A549 (cell line): ENCODE measurements at regions not wholly inside any gene's neighbourhood (a gene's known extent, or its start where the extent isn't known, plus 50 kb on each side); places are given as distances from the start of the nearest gene placed in this dataset.

Source experiments
- ATAC-seq, 2 experiments: fragments of 200-7000 bp in 1 of 2; fragments of >200 bp in 1 of 2; cut with Nextera tagmentation in 1 of 2; cut with Tn5 transposase in 1 of 2; 3 replicates each; pipeline versions ENCODE4 v1.8.0 to v1.9.1; 2018 to 2020; ENCODE audit warnings: mild to moderate bottlenecking in 1 of 2, moderate library complexity in 1 of 2
- CTCF ChIA-PET: fragments of 300-600 bp; sonication (Branson Sonifier 250); formaldehyde crosslinking; extraction: SDS; loops from one replicate; lab custom pipeline; 2021; ENCODE audit warnings: antibody characterized with exemption, inconsistent platforms; lab: Yijun Ruan, JAX
- POLR2A ChIA-PET: fragments of 350-600 bp; formaldehyde crosslinking; extraction: SDS; loops from one replicate; lab custom pipeline; 2021; ENCODE audit warnings: antibody characterized with exemption, inconsistent platforms; lab: Yijun Ruan, JAX
- DNase-seq, 2 experiments: peaks; one replicate each; pipeline versions ENCODE4 v3.0.0 to v3.0.0-alpha.2; 2011 to 2016; ENCODE audit warnings: low read depth in 1 of 2, low spot score in 1 of 2
- FAIRE-seq: peaks from 2 replicates; lab custom pipeline; 2011; peaks lifted over from hg19 to GRCh38; lab: Jason Lieb, UNC
- H3K27ac ChIP-seq, 2 experiments: fragments of >200 bp; sonication (Bioruptor Twin); formaldehyde crosslinking; 3 replicates each; pipeline ENCODE4 v1.5.1; 2016 to 2017
- H3K4me1 ChIP-seq: fragments of >200 bp; sonication (Bioruptor Twin); formaldehyde crosslinking; 3 replicates; pipeline ENCODE4 v1.6.1; 2016
- H3K4me2 ChIP-seq: fragments of >200 bp; sonication (Bioruptor Twin); formaldehyde crosslinking; 3 replicates; pipeline ENCODE4 v1.6.1; 2016
- H3K4me3 ChIP-seq: fragments of >200 bp; sonication (Bioruptor Twin); formaldehyde crosslinking; 3 replicates; pipeline ENCODE4 v1.5.1; 2016
- H3K9me3 ChIP-seq: fragments of >200 bp; sonication (Bioruptor Twin); formaldehyde crosslinking; 3 replicates; pipeline ENCODE4 v1.6.1; 2016
- BHLHE40 ChIP-seq: IDR thresholded peaks from 2 replicates; pipeline ENCODE4 v1.6.1; 2012; ENCODE audit warnings: low read depth, low read length, inconsistent platforms
- CEBPB ChIP-seq, 2 experiments: fragments of >200 bp in 1 of 2; sonication (Bioruptor Twin) in 1 of 2; formaldehyde crosslinking in 1 of 2; IDR thresholded peaks; 2 replicates each; pipeline ENCODE4 v1.6.1; 2012 to 2016
- CHD2 ChIP-seq: fragments of 150-350 bp; IDR thresholded peaks from 2 replicates; pipeline ENCODE4 v1.6.1; 2014; ENCODE audit warnings: low read length; ENCODE audit not compliant: partially characterized antibody
- CTCF ChIP-seq: fragments of >200 bp; sonication (Bioruptor Twin); formaldehyde crosslinking; IDR thresholded peaks from 3 replicates; pipeline ENCODE4 v1.5.1; 2016
- EHF ChIP-seq: fragments of 250-450 bp; sonication (Bioruptor Pico); IDR thresholded peaks from 2 replicates; pipeline ENCODE4 v1.5.0; 2020; ENCODE audit warnings: mild to moderate bottlenecking
- EP300 ChIP-seq, 2 experiments: fragments of >200 bp; sonication (Bioruptor Twin); formaldehyde crosslinking; IDR thresholded peaks; 2 replicates in 1 of 2; 3 replicates in 1 of 2; pipeline ENCODE4 v1.6.1; 2016 to 2017
- FOSL2 ChIP-seq, 2 experiments: fragments of 450-650 bp in 1 of 2; fragments of >200 bp in 1 of 2; sonication (Bioruptor Twin) in 1 of 2; formaldehyde crosslinking; IDR thresholded peaks; 2 replicates each; pipeline versions ENCODE4 v1.5.0 to v1.6.1; 2016 to 2020; ENCODE audit warnings: mild to moderate bottlenecking in 1 of 2, moderate library complexity in 1 of 2
- HEYL ChIP-seq: fragments of 250-450 bp; sonication (Bioruptor Pico); IDR thresholded peaks from 2 replicates; pipeline ENCODE4 v1.8.0; 2021; ENCODE audit warnings: mild to moderate bottlenecking, moderate library complexity
- HMGXB4 ChIP-seq: fragments of 250-450 bp; sonication (Bioruptor Pico); IDR thresholded peaks from 2 replicates; pipeline ENCODE4 v1.5.0; 2021; ENCODE audit warnings: mild to moderate bottlenecking, moderate library complexity, borderline replicate concordance
- JUN ChIP-seq, 2 experiments: fragments of >200 bp; sonication (Bioruptor Twin); formaldehyde crosslinking; IDR thresholded peaks; 2 replicates in 1 of 2; 3 replicates in 1 of 2; pipeline ENCODE4 v1.6.1; 2016 to 2017
- KDM1A ChIP-seq: fragments of 200-600 bp; sonication (generic); IDR thresholded peaks from 2 replicates; pipeline ENCODE4 v1.6.1; 2016; ENCODE audit warnings: low read depth, mild to moderate bottlenecking
- KDM5A ChIP-seq: fragments of 200-600 bp; sonication (generic); IDR thresholded peaks from 2 replicates; pipeline ENCODE4 v1.6.1; 2016; ENCODE audit warnings: antibody characterized with exemption, mild to moderate bottlenecking
- MAFK ChIP-seq: fragments of 450-650 bp; IDR thresholded peaks from 2 replicates; pipeline ENCODE4 v1.6.1; 2014; ENCODE audit not compliant: partially characterized antibody
- NFE2L2 ChIP-seq: fragments of 150-350 bp; conservative IDR thresholded peaks from 2 replicates; pipeline ENCODE4 v1.6.1; 2014; ENCODE audit warnings: low read length
- NR3C1 ChIP-seq: fragments of >200 bp; sonication (Bioruptor Twin); formaldehyde crosslinking; IDR thresholded peaks from 3 replicates; pipeline ENCODE4 v1.6.1; 2017
- RAD21 ChIP-seq, 2 experiments: fragments of >200 bp in 1 of 2; sonication (Bioruptor Twin) in 1 of 2; formaldehyde crosslinking in 1 of 2; IDR thresholded peaks in 1 of 2; conservative IDR thresholded peaks in 1 of 2; 2 replicates in 1 of 2; 3 replicates in 1 of 2; pipeline ENCODE4 v1.6.1; 2012 to 2018; ENCODE audit warnings: inconsistent platforms in 1 of 2
- RNF2 ChIP-seq: fragments of 200-600 bp; sonication (generic); IDR thresholded peaks from 2 replicates; pipeline ENCODE4 v1.6.1; 2016; ENCODE audit warnings: low read depth, mild to moderate bottlenecking, antibody characterized with exemption, moderate library complexity, borderline replicate concordance
- TFCP2L1 ChIP-seq: fragments of 250-450 bp; sonication (Bioruptor Pico); IDR thresholded peaks from 2 replicates; pipeline ENCODE4 v1.5.0; 2021; ENCODE audit warnings: mild to moderate bottlenecking
- ZC3H11A ChIP-seq: fragments of 450-650 bp; IDR thresholded peaks from 2 replicates; pipeline ENCODE4 v1.6.1; 2014; ENCODE audit warnings: antibody characterized with exemption, mild to moderate bottlenecking
- ZFP36 ChIP-seq: fragments of 450-650 bp; IDR thresholded peaks from 2 replicates; pipeline ENCODE4 v1.6.1; 2014; ENCODE audit warnings: borderline replicate concordance; ENCODE audit not compliant: partially characterized antibody
- WGBS: methylation state at CpG from one replicate; pipeline ENCODE4 v1.1.6; 2017; ENCODE audit errors: missing lambda C conversion rate; 5-methylcytosine and 5-hydroxymethylcytosine counted together
- TF ChIP-seq, protein P1 (sequence below): fragments of 150-350 bp; IDR thresholded peaks from 2 replicates; pipeline ENCODE4 v1.6.1; 2014; ENCODE audit warnings: low read depth, mild to moderate bottlenecking, low read length
- TF ChIP-seq, protein P2 (sequence below): IDR thresholded peaks from 2 replicates; pipeline ENCODE4 v1.6.1; 2012

- Histone ChIP-seq H3K9me3 (peaks cover 3% of the 10 kb centered on the region; the same call in 1 of the 3 replicates), H3K4me2 (no peak overlapping the region), H3K4me3 (no peak overlapping the region), H3K4me1 (no peaks in the 10 kb centered on the region), H3K27ac (no peak overlapping the region)
- ChIA-PET CTCF (no interaction called here), POLR2A (no interaction called here)
- WGBS, result 78% methylated on average over 4 of the region's 4 CpGs
- no peak for TF ChIP-seq TFCP2L1
- no peak for TF ChIP-seq CHD2
- no peak for TF ChIP-seq JUN (IDR thresholded peaks at IDR 0.05)
- TF ChIP-seq, protein P1, sequence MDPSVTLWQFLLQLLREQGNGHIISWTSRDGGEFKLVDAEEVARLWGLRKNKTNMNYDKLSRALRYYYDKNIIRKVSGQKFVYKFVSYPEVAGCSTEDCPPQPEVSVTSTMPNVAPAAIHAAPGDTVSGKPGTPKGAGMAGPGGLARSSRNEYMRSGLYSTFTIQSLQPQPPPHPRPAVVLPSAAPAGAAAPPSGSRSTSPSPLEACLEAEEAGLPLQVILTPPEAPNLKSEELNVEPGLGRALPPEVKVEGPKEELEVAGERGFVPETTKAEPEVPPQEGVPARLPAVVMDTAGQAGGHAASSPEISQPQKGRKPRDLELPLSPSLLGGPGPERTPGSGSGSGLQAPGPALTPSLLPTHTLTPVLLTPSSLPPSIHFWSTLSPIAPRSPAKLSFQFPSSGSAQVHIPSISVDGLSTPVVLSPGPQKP, result no peak
- TF ChIP-seq ZFP36, result no peak
- FAIRE-seq, result no peak
- DNase-seq, result no peak
- ATAC-seq, result no peak
Measured at GRCh38 chrX:150047818-150048217, 109.5 kb upstream of the EOLA2 start.

DNA sequence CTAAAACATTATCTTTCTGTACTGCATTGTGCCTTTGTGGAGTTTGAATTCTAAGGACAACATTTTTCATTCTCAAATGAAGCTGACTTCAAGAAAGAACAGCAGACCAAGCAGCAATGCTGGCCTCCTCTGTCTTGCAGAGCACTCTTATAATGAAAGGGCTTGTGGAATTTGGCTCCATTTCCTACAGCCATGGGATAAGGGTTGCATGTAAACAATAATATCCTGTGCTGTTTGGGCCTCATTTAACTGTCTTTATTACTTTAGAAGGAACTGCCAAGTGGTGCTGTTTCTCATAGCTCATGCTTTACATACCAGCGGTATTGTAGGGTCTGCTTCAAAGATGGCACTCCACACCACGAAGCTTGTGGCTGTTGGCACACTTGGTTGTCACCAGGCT lies 111.4 kb upstream of the EOLA2 start:
- H3K4me3 ChIP-seq, result no peak overlapping the region
- H3K4me1 ChIP-seq, result no peaks in the 10 kb centered on the region
- ChIA-PET CTCF (no interaction called here), POLR2A (no interaction called here)
- FAIRE-seq (no peak), ATAC-seq (no peak), DNase-seq (no peak)
- no peak overlapping the region for H3K27ac ChIP-seq
- WGBS, result 70% methylated on average over 2 of the region's 2 CpGs
- H3K4me2 ChIP-seq, result no peak overlapping the region
- no peak for TF ChIP-seq HEYL (CRISPR knock-in tag)
- H3K9me3 ChIP-seq, result peaks cover 3% of the 10 kb centered on the region; the same call in 1 of the 3 replicates

GRCh38 chrX:150050387-150050786 lies 112.1 kb upstream of the EOLA2 start:
- ChIA-PET CTCF (interaction anchor here (0.8 kb wide), 1 partner anchor 10 kb away, joined by 3 read pairs; no protein-coding TSS in a partner anchor), POLR2A (no interaction called here)
- Histone ChIP-seq H3K9me3 (peaks cover 3% of the 10 kb centered on the region; the same call in 1 of the 3 replicates), H3K4me2 (no peak overlapping the region), H3K4me1 (no peaks in the 10 kb centered on the region), H3K27ac (no peak overlapping the region), H3K4me3 (no peak overlapping the region)
- no peak for ATAC-seq
- 100% methylated on average over 1 of the region's 1 CpG for WGBS
- no peak for DNase-seq
- FAIRE-seq, result no peak
- TF ChIP-seq CEBPB (IDR thresholded peaks at IDR 0.05), result no peak
- TF ChIP-seq FOSL2 (IDR thresholded peaks at IDR 0.05), result no peak
- no peak for TF ChIP-seq FOSL2 (CRISPR knock-in tag; IDR thresholded peaks at IDR 0.05)
- TF ChIP-seq EP300 (IDR thresholded peaks at IDR 0.05), result no peak
- TF ChIP-seq, protein P2, sequence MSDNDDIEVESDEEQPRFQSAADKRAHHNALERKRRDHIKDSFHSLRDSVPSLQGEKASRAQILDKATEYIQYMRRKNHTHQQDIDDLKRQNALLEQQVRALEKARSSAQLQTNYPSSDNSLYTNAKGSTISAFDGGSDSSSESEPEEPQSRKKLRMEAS, result no peak
- no peak for TF ChIP-seq NFE2L2
- TF ChIP-seq ZC3H11A, result no peak
- no peak for TF ChIP-seq HMGXB4 (CRISPR knock-in tag)
- no peak for TF ChIP-seq KDM5A
- TF ChIP-seq CTCF, result no peak
- no peak for TF ChIP-seq KDM1A
- no peak for TF ChIP-seq ZFP36
- no peak for TF ChIP-seq RAD21 (conservative IDR thresholded peaks at IDR 0.05 in 1 of 2, IDR thresholded peaks at IDR 0.05 in 1 of 2)
- TF ChIP-seq BHLHE40, result no peak
- TF ChIP-seq RNF2, result no peak
- TF ChIP-seq MAFK, result no peak
- TF ChIP-seq NR3C1, result no peak
- no peak for TF ChIP-seq EHF (CRISPR knock-in tag)
- TF ChIP-seq, all 56 proteins: peak for 0
